WTC11 (cell line): ENCODE measurements at regions not wholly inside any gene's neighbourhood (a gene's known extent, or its start where the extent isn't known, plus 50 kb on each side); places are given as distances from the start of the nearest gene placed in this dataset.

Experiments
- ATAC-seq: fragments of 200-7000 bp; cut with Tn5 transposase; 2 replicates; pipeline ENCODE4 v1.10.0; 2021; ENCODE audit warnings: mild to moderate bottlenecking, moderate library complexity
- CTCF ChIA-PET: fragments of 300-600 bp; sonication (Branson Sonifier 250); formaldehyde crosslinking; loops from one replicate; lab custom pipeline; 2021; ENCODE audit warnings: antibody characterized with exemption; lab: Charles Lee
- POLR2A ChIA-PET: fragments of 350-600 bp; sonication (Branson Sonifier 250); formaldehyde crosslinking; loops from one replicate; lab custom pipeline; 2021; ENCODE audit warnings: antibody characterized with exemption; lab: Charles Lee
- DNase-seq: peaks from one replicate; pipeline ENCODE4 v3.0.0; 2021; ENCODE audit warnings: low spot score
- H3K27ac Mint-ChIP-seq: 2 replicates; pipeline ENCODE4 v1.8.0; 2021; ENCODE audit warnings: mixed read lengths
- H3K27me3 Mint-ChIP-seq: 2 replicates; pipeline ENCODE4 v1.8.0; 2021; ENCODE audit warnings: low read depth, mild to moderate bottlenecking, moderate library complexity, mixed read lengths
- H3K36me3 Mint-ChIP-seq: 2 replicates; pipeline ENCODE4 v1.8.0; 2021; ENCODE audit warnings: mixed read lengths
- H3K4me1 Mint-ChIP-seq: 2 replicates; pipeline ENCODE4 v1.8.0; 2022; ENCODE audit warnings: mixed read lengths
- H3K4me3 Mint-ChIP-seq: 2 replicates; pipeline ENCODE4 v1.8.0; 2021; ENCODE audit warnings: mild to moderate bottlenecking, moderate library complexity, mixed read lengths
- H3K9me3 Mint-ChIP-seq: 2 replicates; pipeline ENCODE4 v1.8.0; 2021; ENCODE audit warnings: mixed read lengths
- AR ChIP-seq: fragments of 250-450 bp; sonication (Bioruptor Pico); IDR thresholded peaks from 2 replicates; pipeline ENCODE4 v1.9.0; 2021; ENCODE audit warnings: mild to moderate bottlenecking
- E2F4 ChIP-seq: sonication (generic); formaldehyde crosslinking; IDR thresholded peaks from 2 replicates; pipeline ENCODE4 v1.8.1; 2022; ENCODE audit warnings: low read depth, mild to moderate bottlenecking, moderate library complexity, missing genetic modification reagents, borderline replicate concordance
- ESRRA ChIP-seq: sonication (generic); formaldehyde crosslinking; IDR thresholded peaks from 2 replicates; pipeline ENCODE4 v1.8.1; 2022; ENCODE audit warnings: mild to moderate bottlenecking, missing genetic modification reagents, borderline replicate concordance
- JAZF1 ChIP-seq: fragments of 250-450 bp; sonication (Bioruptor Pico); IDR thresholded peaks from 2 replicates; pipeline ENCODE4 v1.9.0; 2021; ENCODE audit warnings: moderate library complexity, mild to moderate bottlenecking, inconsistent platforms
- NFE2L1 ChIP-seq: sonication (generic); formaldehyde crosslinking; IDR thresholded peaks from 2 replicates; pipeline ENCODE4 v1.8.1; 2023; ENCODE audit warnings: missing genetic modification reagents
- NR1H2 ChIP-seq: sonication (generic); formaldehyde crosslinking; IDR thresholded peaks from 2 replicates; pipeline ENCODE4 v1.9.0; 2021; ENCODE audit warnings: mild to moderate bottlenecking, moderate library complexity, missing genetic modification reagents
- PRDM15 ChIP-seq: sonication (generic); formaldehyde crosslinking; IDR thresholded peaks from 2 replicates; pipeline ENCODE4 v1.8.0; 2022; ENCODE audit warnings: missing genetic modification reagents
- RELA ChIP-seq: sonication (generic); formaldehyde crosslinking; IDR thresholded peaks from 2 replicates; pipeline ENCODE4 v1.8.1; 2022; ENCODE audit warnings: missing genetic modification reagents, mild to moderate bottlenecking, borderline replicate concordance
- RORB ChIP-seq: fragments of 250-450 bp; sonication (Bioruptor Pico); IDR thresholded peaks from 2 replicates; pipeline ENCODE4 v1.9.0; 2021; ENCODE audit warnings: mild to moderate bottlenecking
- TEAD4 ChIP-seq: sonication (generic); formaldehyde crosslinking; IDR thresholded peaks from 2 replicates; pipeline ENCODE4 v1.8.0; 2022; ENCODE audit warnings: mild to moderate bottlenecking, missing genetic modification reagents
- USF2 ChIP-seq: sonication (generic); formaldehyde crosslinking; IDR thresholded peaks from 2 replicates; pipeline ENCODE4 v1.8.1; 2023; ENCODE audit warnings: mild to moderate bottlenecking, missing genetic modification reagents, moderate library complexity
- ZNF512 ChIP-seq: sonication (generic); formaldehyde crosslinking; IDR thresholded peaks from 2 replicates; pipeline ENCODE4 v1.8.1; 2022; ENCODE audit warnings: missing genetic modification reagents, borderline replicate concordance
- TF ChIP-seq, protein P1 (sequence below): sonication (generic); formaldehyde crosslinking; IDR thresholded peaks from 2 replicates; pipeline ENCODE4 v1.8.1; 2023; ENCODE audit warnings: mild to moderate bottlenecking, moderate library complexity, missing genetic modification reagents
- TF ChIP-seq, protein P2 (sequence below): fragments of 250-450 bp; sonication (Bioruptor Pico); IDR thresholded peaks from 2 replicates; pipeline ENCODE4 v1.8.0; 2021; ENCODE audit warnings: mild to moderate bottlenecking
- TF ChIP-seq, protein P3 (sequence below): fragments of 250-450 bp; sonication (Bioruptor Pico); IDR thresholded peaks from 2 replicates; pipeline ENCODE4 v2.1.2; 2022; ENCODE audit warnings: mild to moderate bottlenecking, moderate library complexity
- TF ChIP-seq, protein P4 (sequence below): fragments of 250-450 bp; sonication (Bioruptor Pico); IDR thresholded peaks from 2 replicates; pipeline ENCODE4 v1.9.0; 2021; ENCODE audit warnings: moderate library complexity, mild to moderate bottlenecking, inconsistent platforms, borderline replicate concordance

DNA sequence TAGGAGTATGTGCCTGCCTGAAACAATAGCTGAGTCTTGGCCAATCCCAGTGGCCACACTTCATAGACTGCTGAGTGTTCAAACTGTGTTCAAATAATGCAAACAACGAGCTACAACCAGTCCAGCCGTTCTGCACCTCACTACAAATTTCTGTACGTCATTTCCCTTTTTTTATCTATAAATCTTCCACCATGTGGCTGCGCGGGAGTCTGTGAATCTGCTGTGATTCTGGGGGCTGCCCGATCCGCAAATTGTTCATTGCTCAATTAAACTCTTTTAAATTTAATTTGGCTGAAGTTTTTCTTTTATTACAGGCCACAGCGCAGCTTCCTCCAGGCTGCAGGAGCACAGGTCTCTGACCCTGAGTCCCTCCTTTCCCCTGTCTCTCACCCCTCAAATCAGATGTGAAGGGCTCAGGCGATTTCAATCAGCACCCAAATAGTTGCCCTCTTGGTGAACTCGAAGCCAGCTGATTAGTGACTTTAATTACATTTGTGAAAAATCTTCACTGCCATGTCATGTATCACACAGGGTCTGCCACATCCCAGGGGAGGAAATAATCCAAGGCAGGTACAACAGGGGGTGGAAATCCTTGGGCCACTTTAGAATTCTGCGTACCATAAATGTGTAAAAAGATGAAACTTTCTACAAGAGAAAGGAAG lies 145.6 kb downstream of the NDUFA10 start (continued):
- no peak for TF ChIP-seq AR
- no peak for TF ChIP-seq ZNF512 (CRISPR knock-in tag)
- TF ChIP-seq, protein P1, sequence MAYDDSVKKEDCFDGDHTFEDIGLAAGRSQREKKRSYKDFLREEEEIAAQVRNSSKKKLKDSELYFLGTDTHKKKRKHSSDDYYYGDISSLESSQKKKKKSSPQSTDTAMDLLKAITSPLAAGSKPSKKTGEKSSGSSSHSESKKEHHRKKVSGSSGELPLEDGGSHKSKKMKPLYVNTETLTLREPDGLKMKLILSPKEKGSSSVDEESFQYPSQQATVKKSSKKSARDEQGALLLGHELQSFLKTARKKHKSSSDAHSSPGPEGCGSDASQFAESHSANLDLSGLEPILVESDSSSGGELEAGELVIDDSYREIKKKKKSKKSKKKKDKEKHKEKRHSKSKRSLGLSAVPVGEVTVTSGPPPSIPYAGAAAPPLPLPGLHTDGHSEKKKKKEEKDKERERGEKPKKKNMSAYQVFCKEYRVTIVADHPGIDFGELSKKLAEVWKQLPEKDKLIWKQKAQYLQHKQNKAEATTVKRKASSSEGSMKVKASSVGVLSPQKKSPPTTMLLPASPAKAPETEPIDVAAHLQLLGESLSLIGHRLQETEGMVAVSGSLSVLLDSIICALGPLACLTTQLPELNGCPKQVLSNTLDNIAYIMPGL, result no peak
- no peak for TF ChIP-seq ESRRA (CRISPR knock-in tag)
- no peak for TF ChIP-seq E2F4 (CRISPR knock-in tag)
- no peak for TF ChIP-seq PRDM15
- TF ChIP-seq, all 79 proteins: peak for 0

GRCh38 chr2:239878686-239879085 lies 146.5 kb downstream of the NDUFA10 start:
- no peaks in the 10 kb centered on the region for H3K36me3 Mint-ChIP-seq
- DNase-seq (no peak), ATAC-seq (no peak)
- H3K27ac Mint-ChIP-seq, result no peak overlapping the region
- CTCF ChIA-PET, result interaction anchor here (0.9 to 2.0 kb wide), 3 partner anchors 54 to 142 kb away, joined by 3 to 13 read pairs (median 3); no protein-coding TSS in a partner anchor
- peaks cover 2% of the 10 kb centered on the region; the same call in 1 of the 2 replicates for H3K9me3 Mint-ChIP-seq
- H3K27me3 Mint-ChIP-seq, result no peaks in the 10 kb centered on the region; the same call in 1 of the 2 replicates
- H3K4me1 Mint-ChIP-seq, result peaks cover 24% of the 10 kb centered on the region
- H3K4me3 Mint-ChIP-seq, result no peak overlapping the region
- POLR2A ChIA-PET, result no interaction called here
- TF ChIP-seq NFE2L1 (CRISPR knock-in tag) (no peak), USF2 (CRISPR knock-in tag) (no peak), RELA (CRISPR knock-in tag) (no peak), TEAD4 (no peak), NR1H2 (no peak), RORB (CRISPR knock-in tag) (no peak), JAZF1 (no peak)
- TF ChIP-seq, protein P2, sequence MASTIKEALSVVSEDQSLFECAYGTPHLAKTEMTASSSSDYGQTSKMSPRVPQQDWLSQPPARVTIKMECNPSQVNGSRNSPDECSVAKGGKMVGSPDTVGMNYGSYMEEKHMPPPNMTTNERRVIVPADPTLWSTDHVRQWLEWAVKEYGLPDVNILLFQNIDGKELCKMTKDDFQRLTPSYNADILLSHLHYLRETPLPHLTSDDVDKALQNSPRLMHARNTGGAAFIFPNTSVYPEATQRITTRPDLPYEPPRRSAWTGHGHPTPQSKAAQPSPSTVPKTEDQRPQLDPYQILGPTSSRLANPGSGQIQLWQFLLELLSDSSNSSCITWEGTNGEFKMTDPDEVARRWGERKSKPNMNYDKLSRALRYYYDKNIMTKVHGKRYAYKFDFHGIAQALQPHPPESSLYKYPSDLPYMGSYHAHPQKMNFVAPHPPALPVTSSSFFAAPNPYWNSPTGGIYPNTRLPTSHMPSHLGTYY (CRISPR knock-in tag), result no peak
- TF ChIP-seq, protein P3, sequence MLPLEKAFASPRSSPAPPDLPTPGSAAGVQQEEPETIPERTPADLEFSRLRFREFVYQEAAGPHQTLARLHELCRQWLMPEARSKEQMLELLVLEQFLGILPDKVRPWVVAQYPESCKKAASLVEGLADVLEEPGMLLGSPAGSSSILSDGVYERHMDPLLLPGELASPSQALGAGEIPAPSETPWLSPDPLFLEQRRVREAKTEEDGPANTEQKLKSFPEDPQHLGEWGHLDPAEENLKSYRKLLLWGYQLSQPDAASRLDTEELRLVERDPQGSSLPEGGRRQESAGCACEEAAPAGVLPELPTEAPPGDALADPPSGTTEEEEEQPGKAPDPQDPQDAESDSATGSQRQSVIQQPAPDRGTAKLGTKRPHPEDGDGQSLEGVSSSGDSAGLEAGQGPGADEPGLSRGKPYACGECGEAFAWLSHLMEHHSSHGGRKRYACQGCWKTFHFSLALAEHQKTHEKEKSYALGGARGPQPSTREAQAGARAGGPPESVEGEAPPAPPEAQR (CRISPR knock-in tag), result no peak
- TF ChIP-seq, protein P4, sequence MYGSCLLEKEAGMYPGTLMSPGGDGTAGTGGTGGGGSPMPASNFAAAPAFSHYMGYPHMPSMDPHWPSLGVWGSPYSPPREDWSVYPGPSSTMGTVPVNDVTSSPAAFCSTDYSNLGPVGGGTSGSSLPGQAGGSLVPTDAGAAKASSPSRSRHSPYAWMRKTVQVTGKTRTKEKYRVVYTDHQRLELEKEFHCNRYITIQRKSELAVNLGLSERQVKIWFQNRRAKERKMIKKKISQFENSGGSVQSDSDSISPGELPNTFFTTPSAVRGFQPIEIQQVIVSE (CRISPR knock-in tag), result no peak
- TF ChIP-seq, all 79 proteins: peak for 0
